Right lobe of liver (tissue), 6 donors: ENCODE measurements at regions not wholly inside any gene's neighbourhood (a gene's known extent, or its start where the extent isn't known, plus 50 kb on each side); places are given as distances from the start of the nearest gene placed in this dataset.

Experiments used
- ATAC-seq, 4 donors: fragments of 200-7000 bp; cut with Tn5 transposase; one replicate each; pipeline ENCODE4 v1.9.1; 2020; ENCODE audit warnings: mild to moderate bottlenecking in 4 of 4, moderate library complexity in 4 of 4
- DNase-seq, 3 donors: peaks; one replicate each; pipeline ENCODE4 v3.0.0-alpha.2; 2020
- H3K27ac ChIP-seq, 3 donors: fragments of 200-600 bp; one replicate each; pipeline ENCODE4 v1.8.0; 2022
- H3K27me3 ChIP-seq, 2 donors: fragments of 200-600 bp; one replicate each; pipeline ENCODE4 v1.8.0; 2022
- H3K36me3 ChIP-seq, 4 donors: fragments of 200-600 bp; sonication (generic) in 1 of 4; one replicate each; pipeline versions ENCODE4 v1.5.1 to v1.8.0; 2017 to 2022; ENCODE audit warnings: control low read depth in 1 of 4
- H3K4me1 ChIP-seq, 4 donors: fragments of 200-600 bp; sonication (generic) in 1 of 4; one replicate each; pipeline versions ENCODE4 v1.5.1 to v1.8.0; 2017 to 2022; ENCODE audit warnings: control low read depth in 1 of 4
- H3K4me3 ChIP-seq, 3 donors: fragments of 200-600 bp; one replicate each; pipeline ENCODE4 v1.8.0; 2022
- H3K9me3 ChIP-seq, 4 donors: fragments of 200-600 bp; sonication (generic) in 1 of 4; one replicate each; pipeline versions ENCODE4 v1.5.1 to v1.8.0; 2017 to 2022; ENCODE audit warnings: control low read depth in 1 of 4
- POLR2A ChIP-seq: fragments of 450-650 bp; IDR thresholded peaks from one replicate; pipeline ENCODE4 v1.6.1; 2017; ENCODE audit warnings: antibody characterized with exemption, mild to moderate bottlenecking
- WGBS: methylation state at CpG from one replicate; pipeline ENCODE4 v1.1.6; 2018; ENCODE audit warnings: low coverage, low lambda C conversion rate; ENCODE audit not compliant: insufficient coverage; ENCODE audit errors: missing lambda C conversion rate; 5-methylcytosine and 5-hydroxymethylcytosine counted together
- intact Hi-C, 2 donors: fragments of 100-400 bp; cut with DNase I; formaldehyde crosslinking; loops; one replicate each; pipeline versions ENCODE4 v1.11.2 to v1.14.1; 2022
- TF ChIP-seq, protein P1 (sequence below), 4 donors: fragments of 200-600 bp in 3 of 4; fragments of 450-650 bp in 1 of 4; IDR thresholded peaks; one replicate each; pipeline versions ENCODE4 v1.5.1 to v1.8.0; 2016 to 2022; ENCODE audit warnings: antibody characterized with exemption in 4 of 4, mild to moderate bottlenecking in 2 of 4
- donor health status: DM: no; HTN: yes; CAD: no.
- donor health status: DM: no; HTN: no; CAD: no.
- donor health status: DM: no; HTN: no; CAD: no.
- donor health status: DM: no; HTN: yes; CAD: no.
- donor health status: DM: no; HTN: yes; CAD: no.

DNA sequence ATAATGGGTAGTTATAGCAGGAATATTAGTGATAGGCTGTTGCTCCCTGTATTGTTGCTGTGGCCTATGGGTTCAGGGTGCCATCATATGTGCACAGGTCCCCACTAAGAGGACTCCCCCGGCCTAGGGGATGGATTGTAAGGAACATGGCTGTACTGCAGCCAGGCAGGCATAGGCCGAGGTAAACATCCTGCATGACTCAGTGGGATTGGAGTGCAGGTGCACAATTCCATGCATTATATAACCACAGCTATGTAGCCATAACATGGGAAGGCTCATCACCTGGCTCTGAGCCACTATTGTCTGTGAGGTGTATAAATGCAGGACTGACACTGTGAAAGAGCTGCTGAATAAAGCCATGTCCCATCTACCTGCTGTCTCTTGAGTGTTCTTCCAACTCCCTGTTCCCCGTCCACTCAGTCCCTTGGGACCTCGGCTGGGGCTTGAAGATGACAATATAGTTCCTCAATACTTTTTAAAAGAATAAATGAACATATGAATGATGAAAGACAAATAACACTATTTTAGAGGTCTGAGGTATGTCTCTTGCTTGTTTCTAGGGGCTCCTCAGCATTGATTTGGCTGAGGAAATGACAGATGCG, 425.2 kb downstream of the IDS start:
- Histone ChIP-seq H3K36me3 (no peaks in the 10 kb centered on the region), H3K4me3 (no peak overlapping the region), H3K27me3 (no peaks in the 10 kb centered on the region), H3K9me3 (no peaks in the 10 kb centered on the region), H3K4me1 (no peaks in the 10 kb centered on the region), H3K27ac (no peak overlapping the region)
- ATAC-seq (no peak), DNase-seq (no peak)
- no peak for TF ChIP-seq POLR2A
- TF ChIP-seq, protein P1, sequence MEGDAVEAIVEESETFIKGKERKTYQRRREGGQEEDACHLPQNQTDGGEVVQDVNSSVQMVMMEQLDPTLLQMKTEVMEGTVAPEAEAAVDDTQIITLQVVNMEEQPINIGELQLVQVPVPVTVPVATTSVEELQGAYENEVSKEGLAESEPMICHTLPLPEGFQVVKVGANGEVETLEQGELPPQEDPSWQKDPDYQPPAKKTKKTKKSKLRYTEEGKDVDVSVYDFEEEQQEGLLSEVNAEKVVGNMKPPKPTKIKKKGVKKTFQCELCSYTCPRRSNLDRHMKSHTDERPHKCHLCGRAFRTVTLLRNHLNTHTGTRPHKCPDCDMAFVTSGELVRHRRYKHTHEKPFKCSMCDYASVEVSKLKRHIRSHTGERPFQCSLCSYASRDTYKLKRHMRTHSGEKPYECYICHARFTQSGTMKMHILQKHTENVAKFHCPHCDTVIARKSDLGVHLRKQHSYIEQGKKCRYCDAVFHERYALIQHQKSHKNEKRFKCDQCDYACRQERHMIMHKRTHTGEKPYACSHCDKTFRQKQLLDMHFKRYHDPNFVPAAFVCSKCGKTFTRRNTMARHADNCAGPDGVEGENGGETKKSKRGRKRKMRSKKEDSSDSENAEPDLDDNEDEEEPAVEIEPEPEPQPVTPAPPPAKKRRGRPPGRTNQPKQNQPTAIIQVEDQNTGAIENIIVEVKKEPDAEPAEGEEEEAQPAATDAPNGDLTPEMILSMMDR (IDR thresholded peaks at IDR 0.05) = no peak
- intact Hi-C loops = no loop called here
- WGBS = 67% methylated on average over 3 of the region's 5 CpGs

DNA sequence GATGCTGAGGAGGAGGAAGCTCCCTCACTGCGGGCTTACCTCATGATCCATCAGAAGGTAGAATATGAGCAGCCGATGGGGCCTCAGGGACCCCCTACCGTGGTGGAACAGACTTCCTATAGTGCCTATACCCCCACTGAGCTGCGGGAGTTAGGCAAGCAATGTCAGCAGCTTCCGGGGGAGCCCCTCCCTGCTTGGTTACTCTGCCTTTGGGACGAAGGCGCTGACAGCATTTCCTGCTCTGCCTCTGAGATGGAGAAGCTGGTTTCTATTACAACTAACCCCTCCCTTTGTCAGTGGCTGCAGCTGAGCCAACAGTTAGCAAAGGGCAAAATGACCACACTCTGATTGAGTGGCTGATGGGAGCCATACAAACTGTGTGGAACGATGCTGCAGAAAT, 430.7 kb downstream of the IDS start:
- TF ChIP-seq, protein P1 (IDR thresholded peaks at IDR 0.05) = no peak
- no peak for TF ChIP-seq POLR2A
- 44% methylated on average over 7 of the region's 8 CpGs for WGBS
- DNase-seq (no peak), ATAC-seq (peak; percentile 21 to 55 (median 48))
- H3K27me3 ChIP-seq = no peaks in the 10 kb centered on the region
- H3K27ac ChIP-seq = no peak overlapping the region
- no peaks in the 10 kb centered on the region for H3K36me3 ChIP-seq
- intact Hi-C loops = no loop called here
- H3K4me3 ChIP-seq = no peak overlapping the region
- H3K4me1 ChIP-seq = no peaks in the 10 kb centered on the region
- H3K9me3 ChIP-seq = no peaks in the 10 kb centered on the region

DNA sequence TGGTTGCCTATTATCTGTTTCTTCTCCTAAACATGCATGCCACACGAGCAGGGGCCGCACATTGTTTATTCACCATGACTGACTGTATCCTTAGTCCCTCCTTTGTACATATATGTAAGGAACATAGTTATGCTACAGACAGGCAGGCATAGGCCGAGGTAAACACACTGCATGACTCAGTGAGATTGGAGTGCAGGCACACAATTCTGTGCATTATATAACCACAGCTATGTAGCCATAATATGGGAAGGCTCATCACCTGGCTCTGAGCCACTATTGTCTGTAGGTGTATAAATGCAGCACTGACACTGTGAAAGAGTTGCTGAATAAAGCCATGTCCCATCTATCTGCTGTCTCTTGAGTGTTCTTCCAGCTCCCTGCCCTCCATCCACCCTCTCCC, 431.6 kb downstream of the IDS start:
- H3K4me3 ChIP-seq = no peak overlapping the region
- TF ChIP-seq, protein P1 (IDR thresholded peaks at IDR 0.05) = no peak
- no peak for TF ChIP-seq POLR2A
- H3K36me3 ChIP-seq = no peaks in the 10 kb centered on the region
- H3K4me1 ChIP-seq = no peaks in the 10 kb centered on the region
- H3K9me3 ChIP-seq = no peaks in the 10 kb centered on the region
- H3K27ac ChIP-seq = no peak overlapping the region
- 42% methylated on average over 3 of the region's 3 CpGs for WGBS
- intact Hi-C loops = no loop called here
- no peak for ATAC-seq
- H3K27me3 ChIP-seq = no peaks in the 10 kb centered on the region
- DNase-seq = no peak

DNA sequence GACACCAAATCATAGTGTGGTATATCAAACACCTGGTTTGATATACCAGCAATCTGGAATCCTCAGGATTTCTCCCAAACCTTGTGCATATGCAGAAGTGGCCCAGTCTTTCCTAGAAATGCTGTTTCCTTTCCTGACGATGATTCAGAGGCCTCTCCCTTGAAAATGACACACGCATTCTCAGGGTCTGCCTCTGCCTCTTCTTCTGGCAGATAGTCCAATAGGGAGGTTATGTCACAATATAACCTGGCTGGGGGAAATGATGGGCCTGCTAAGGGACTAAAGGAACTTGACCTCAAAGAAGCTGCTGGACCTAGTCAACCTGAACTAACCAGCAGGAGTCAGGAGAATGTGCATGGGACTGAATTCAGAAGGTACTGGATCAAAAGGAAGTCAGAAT, 435.2 kb downstream of the IDS start:
- intact Hi-C loops = no loop called here
- ATAC-seq = no peak

More for the DNA sequence above, 435.2 kb downstream of the IDS start:
- no peak for DNase-seq
- WGBS = 49% methylated on average over 2 of the region's 2 CpGs
- Histone ChIP-seq H3K4me3 (no peak overlapping the region), H3K4me1 (no peaks in the 10 kb centered on the region), H3K9me3 (no peaks in the 10 kb centered on the region), H3K36me3 (no peaks in the 10 kb centered on the region), H3K27ac (no peak overlapping the region), H3K27me3 (no peaks in the 10 kb centered on the region)
- no peak for TF ChIP-seq POLR2A
- TF ChIP-seq, protein P1 (IDR thresholded peaks at IDR 0.05) = no peak
